GM19463 (cell line): ENCODE measurements at regions not wholly inside any gene's neighbourhood (a gene's known extent, or its start where the extent isn't known, plus 50 kb on each side); places are given as distances from the start of the nearest gene placed in this dataset.

Source experiments
- ATAC-seq: cut with Tn5 transposase; IDR thresholded peaks from one replicate; pipeline ENCODE4 v1.9.1; 2021; ENCODE audit warnings: mild to moderate bottlenecking, moderate library complexity; ENCODE audit not compliant: unreplicated experiment

GRCh38 chr13:30006246-30006645 is 155.8 kb upstream of the UBL3 start:
- no peak for ATAC-seq

- no peak for ATAC-seq
Observed at GRCh38 chr13:30004204-30004603, 153.8 kb upstream of the UBL3 start.

- no peak for ATAC-seq
Observed at GRCh38 chr13:30002577-30002976, 152.2 kb upstream of the UBL3 start.

GRCh38 chr13:30000370-30000765 is 150.0 kb upstream of the UBL3 start:
- no peak for ATAC-seq

GRCh38 chr13:29999492-30000369 is 149.3 kb upstream of the UBL3 start:
- ATAC-seq = no peak

- no peak for ATAC-seq
Observed at GRCh38 chr13:29996316-29996715, 145.9 kb upstream of the UBL3 start.

- ATAC-seq = no peak
Observed at GRCh38 chr13:29994911-29995595, 144.6 kb upstream of the UBL3 start.

GRCh38 chr13:29993716-29994488 is 143.5 kb upstream of the UBL3 start:
- no peak for ATAC-seq

GRCh38 chr13:29993196-29993595 is 142.8 kb upstream of the UBL3 start:
- ATAC-seq = no peak

- ATAC-seq = no peak
Observed at GRCh38 chr13:29991343-29991742, 140.9 kb upstream of the UBL3 start.

- ATAC-seq = no peak
Observed at GRCh38 chr13:29987340-29987739, 136.9 kb upstream of the UBL3 start.

GRCh38 chr13:29980339-29980738 is 129.9 kb upstream of the UBL3 start:
- no peak for ATAC-seq

GRCh38 chr13:29978211-29978610 is 127.8 kb upstream of the UBL3 start:
- no peak for ATAC-seq

- ATAC-seq = no peak
Observed at GRCh38 chr13:29977476-29978120, 127.2 kb upstream of the UBL3 start.

GRCh38 chr13:29976535-29976934 is 126.1 kb upstream of the UBL3 start:
- no peak for ATAC-seq

GRCh38 chr13:29975283-29975682 is 124.9 kb upstream of the UBL3 start:
- no peak for ATAC-seq

- no peak for ATAC-seq
Observed at GRCh38 chr13:29969286-29969685, 118.9 kb upstream of the UBL3 start.

GRCh38 chr13:29964181-29964845 is 113.9 kb upstream of the UBL3 start:
- ATAC-seq = no peak

- ATAC-seq = no peak
Observed at GRCh38 chr13:29963089-29963488, 112.7 kb upstream of the UBL3 start.

- no peak for ATAC-seq
Observed at GRCh38 chr13:29961036-29961670, 110.7 kb upstream of the UBL3 start.
